Activated CD8-positive, alpha-beta T cell treated with anti-CD3 and anti-CD28 coated beads for 36 hours (primary cell): ENCODE measurements at regions not wholly inside any gene's neighbourhood (a gene's known extent, or its start where the extent isn't known, plus 50 kb on each side); places are given as distances from the start of the nearest gene placed in this dataset.
"Not testable (repeated sequence)": the region's sequence is repeated elsewhere in the genome, so short reads cannot be mapped to it uniquely, and the experiment has no call there.

Experiments
- ATAC-seq: fragments of 200-7000 bp; cut with Tn5 transposase; one replicate; pipeline ENCODE4 v1.10.0; 2021; ENCODE audit warnings: mild to moderate bottlenecking, moderate library complexity
- CTCF ChIA-PET: fragments of 350-600 bp; sonication (Branson Sonifier 250); formaldehyde crosslinking; loops from one replicate; lab custom pipeline; 2021; ENCODE audit warnings: antibody characterized with exemption; lab: Charles Lee
- POLR2A ChIA-PET: fragments of 350-600 bp; sonication (Branson Sonifier 250); formaldehyde crosslinking; loops from one replicate; lab custom pipeline; 2021; ENCODE audit warnings: antibody characterized with exemption; lab: Charles Lee
- DNase-seq: peaks from one replicate; pipeline ENCODE4 v3.0.0-alpha.2; 2020
- H3K27ac Mint-ChIP-seq: one replicate; pipeline ENCODE4 v1.8.0; 2021; ENCODE audit warnings: mild to moderate bottlenecking, mixed read lengths
- H3K27me3 Mint-ChIP-seq: one replicate; pipeline ENCODE4 v1.8.0; 2021; ENCODE audit warnings: mixed read lengths
- H3K36me3 Mint-ChIP-seq: one replicate; pipeline ENCODE4 v1.8.0; 2021; ENCODE audit warnings: low read depth, mixed read lengths
- H3K4me1 Mint-ChIP-seq: one replicate; pipeline ENCODE4 v1.8.0; 2021; ENCODE audit warnings: low read depth, mixed read lengths
- H3K4me3 Mint-ChIP-seq: one replicate; pipeline ENCODE4 v1.8.0; 2021; ENCODE audit warnings: mild to moderate bottlenecking, moderate library complexity, mixed read lengths
- H3K9me3 Mint-ChIP-seq: one replicate; pipeline ENCODE4 v1.8.0; 2021; ENCODE audit warnings: mixed read lengths
- CTCF ChIP-seq: fragments of 200-600 bp; IDR thresholded peaks from one replicate; pipeline ENCODE4 v1.8.0; 2022; ENCODE audit warnings: antibody characterized with exemption, mild to moderate bottlenecking
- intact Hi-C: fragments of 100-400 bp; cut with micrococcal nuclease; formaldehyde crosslinking; loops from one replicate; pipeline ENCODE4 v1.10.0; 2022

- DNase-seq = no peak
- H3K4me3 Mint-ChIP-seq = no peak overlapping the region
- ATAC-seq = no peak
- no peaks in the 10 kb centered on the region for H3K36me3 Mint-ChIP-seq
- H3K27me3 Mint-ChIP-seq = peaks cover 3% of the 10 kb centered on the region
- intact Hi-C loops = no loop called here
- no peak overlapping the region for H3K27ac Mint-ChIP-seq
- TF ChIP-seq CTCF = no peak
- POLR2A ChIA-PET = interaction anchor here (0.5 kb wide), 1 partner anchor 69 kb away, joined by 3 read pairs; no protein-coding TSS in a partner anchor
- H3K9me3 Mint-ChIP-seq = no peaks in the 10 kb centered on the region
- no peaks in the 10 kb centered on the region for H3K4me1 Mint-ChIP-seq
- CTCF ChIA-PET = interaction anchor here (1.2 kb wide), 1 partner anchor 34 kb away, joined by 4 read pairs; no protein-coding TSS in a partner anchor
Measured at GRCh38 chr1:174080819-174081218, 58.7 kb upstream of the RC3H1 start.

GRCh38 chr1:174079796-174080195 is 57.6 kb upstream of the RC3H1 start:
- Mint-ChIP-seq H3K27me3 (no peaks in the 10 kb centered on the region), H3K36me3 (no peaks in the 10 kb centered on the region), H3K27ac (no peak overlapping the region), H3K9me3 (no peaks in the 10 kb centered on the region), H3K4me1 (no peaks in the 10 kb centered on the region), H3K4me3 (no peak overlapping the region)
- POLR2A ChIA-PET = no interaction called here
- intact Hi-C loops = no loop called here
- ATAC-seq (no peak), DNase-seq (no peak)
- CTCF ChIA-PET = no interaction called here
- TF ChIP-seq CTCF = no peak

- H3K4me3 Mint-ChIP-seq, H3K27ac Mint-ChIP-seq, H3K27me3 Mint-ChIP-seq, DNase-seq, intact Hi-C loops, H3K9me3 Mint-ChIP-seq, H3K36me3 Mint-ChIP-seq, H3K4me1 Mint-ChIP-seq, POLR2A ChIA-PET, ATAC-seq: not testable (repeated sequence)
- CTCF ChIA-PET = interaction anchor here (0.5 kb wide), 1 partner anchor 165 kb away, joined by 3 read pairs; no protein-coding TSS in a partner anchor
Measured at GRCh38 chr1:174078916-174079315, 56.8 kb upstream of the RC3H1 start.

- Mint-ChIP-seq H3K9me3 (no peaks in the 10 kb centered on the region), H3K27ac (no peak overlapping the region), H3K36me3 (no peaks in the 10 kb centered on the region), H3K27me3 (no peaks in the 10 kb centered on the region), H3K4me3 (no peak overlapping the region), H3K4me1 (no peaks in the 10 kb centered on the region)
- ChIA-PET POLR2A (no interaction called here), CTCF (interaction anchor here (0.5 kb wide), 1 partner anchor 164 kb away, joined by 3 read pairs; no protein-coding TSS in a partner anchor)
- DNase-seq (no peak), ATAC-seq (no peak)
- intact Hi-C loops = no loop called here
- TF ChIP-seq CTCF = no peak
Measured at GRCh38 chr1:174077749-174078490, 55.8 kb upstream of the RC3H1 start.

GRCh38 chr1:174075245-174075692 is 53.1 kb upstream of the RC3H1 start:
- no peaks in the 10 kb centered on the region for H3K36me3 Mint-ChIP-seq
- ATAC-seq = no peak
- ChIA-PET CTCF (no interaction called here), POLR2A (interaction anchor here (0.6 kb wide), 1 partner anchor 520 kb away, joined by 3 read pairs; no protein-coding TSS in a partner anchor)
- H3K27ac Mint-ChIP-seq = no peak overlapping the region
- no peak for TF ChIP-seq CTCF
- no peaks in the 10 kb centered on the region for H3K27me3 Mint-ChIP-seq
- H3K4me1 Mint-ChIP-seq = no peaks in the 10 kb centered on the region
- intact Hi-C loops = no loop called here
- H3K4me3 Mint-ChIP-seq = no peak overlapping the region
- DNase-seq = no peak
- no peaks in the 10 kb centered on the region for H3K9me3 Mint-ChIP-seq
